ENCODE measurements at regions not wholly inside any gene's neighbourhood (a gene's known extent, or its start where the extent isn't known, plus 50 kb on each side); places are given as distances from the start of the nearest gene placed in this dataset.

DNA sequence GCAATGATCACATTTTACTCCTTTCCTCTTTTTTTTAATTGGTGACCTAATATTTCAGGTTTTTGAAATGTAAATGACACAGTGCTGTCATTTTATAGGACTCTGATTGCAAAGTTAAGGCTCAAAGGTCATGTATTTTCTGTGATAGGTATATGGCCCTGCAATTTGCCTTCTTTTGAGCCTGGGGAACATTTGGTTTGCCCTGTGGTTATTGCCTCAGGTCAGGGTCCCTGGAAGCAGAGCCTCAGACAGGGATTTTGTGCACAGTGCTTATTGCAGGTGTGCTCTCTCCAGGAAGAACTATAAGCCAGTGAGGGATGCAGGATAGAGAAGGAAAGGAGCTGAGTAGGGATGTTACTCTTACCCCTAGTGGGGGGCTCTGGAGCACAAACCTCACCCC, 229.3 kb upstream of the ECI2 start:
- TF ChIP-seq, protein P1, sequence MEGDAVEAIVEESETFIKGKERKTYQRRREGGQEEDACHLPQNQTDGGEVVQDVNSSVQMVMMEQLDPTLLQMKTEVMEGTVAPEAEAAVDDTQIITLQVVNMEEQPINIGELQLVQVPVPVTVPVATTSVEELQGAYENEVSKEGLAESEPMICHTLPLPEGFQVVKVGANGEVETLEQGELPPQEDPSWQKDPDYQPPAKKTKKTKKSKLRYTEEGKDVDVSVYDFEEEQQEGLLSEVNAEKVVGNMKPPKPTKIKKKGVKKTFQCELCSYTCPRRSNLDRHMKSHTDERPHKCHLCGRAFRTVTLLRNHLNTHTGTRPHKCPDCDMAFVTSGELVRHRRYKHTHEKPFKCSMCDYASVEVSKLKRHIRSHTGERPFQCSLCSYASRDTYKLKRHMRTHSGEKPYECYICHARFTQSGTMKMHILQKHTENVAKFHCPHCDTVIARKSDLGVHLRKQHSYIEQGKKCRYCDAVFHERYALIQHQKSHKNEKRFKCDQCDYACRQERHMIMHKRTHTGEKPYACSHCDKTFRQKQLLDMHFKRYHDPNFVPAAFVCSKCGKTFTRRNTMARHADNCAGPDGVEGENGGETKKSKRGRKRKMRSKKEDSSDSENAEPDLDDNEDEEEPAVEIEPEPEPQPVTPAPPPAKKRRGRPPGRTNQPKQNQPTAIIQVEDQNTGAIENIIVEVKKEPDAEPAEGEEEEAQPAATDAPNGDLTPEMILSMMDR (IDR thresholded peaks at IDR 0.05; ENCODE audit: extremely low read depth in 1 of 2, insufficient read depth in 1 of 2, low read depth in 1 of 2, low read length in 2 of 2): no peak
- TF ChIP-seq, protein P2, sequence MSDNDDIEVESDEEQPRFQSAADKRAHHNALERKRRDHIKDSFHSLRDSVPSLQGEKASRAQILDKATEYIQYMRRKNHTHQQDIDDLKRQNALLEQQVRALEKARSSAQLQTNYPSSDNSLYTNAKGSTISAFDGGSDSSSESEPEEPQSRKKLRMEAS (IDR thresholded peaks at IDR 0.05; ENCODE audit: insufficient read depth, insufficient read length): no peak
- TF ChIP-seq JUN (IDR thresholded peaks at IDR 0.05; ENCODE audit: borderline replicate concordance, insufficient read depth, insufficient read length, low read depth) (no peak), POLR2AphosphoS5 (IDR thresholded peaks at IDR 0.05; ENCODE audit: insufficient read depth, low read depth, low read length) (no peak), EZH2 (IDR thresholded peaks at IDR 0.05; ENCODE audit: borderline replicate concordance, low read depth, low read length, severe bottlenecking) (no peak), POLR2A (IDR thresholded peaks at IDR 0.05; ENCODE audit: low read depth, low read length) (no peak), MYC (IDR thresholded peaks at IDR 0.05; ENCODE audit: low read depth, low read length) (no peak), FOS (IDR thresholded peaks at IDR 0.05; ENCODE audit: borderline replicate concordance, insufficient read depth, low read length) (no peak)
